ENCODE measurements at regions not wholly inside any gene's neighbourhood (a gene's known extent, or its start where the extent isn't known, plus 50 kb on each side); places are given as distances from the start of the nearest gene placed in this dataset.

DNA sequence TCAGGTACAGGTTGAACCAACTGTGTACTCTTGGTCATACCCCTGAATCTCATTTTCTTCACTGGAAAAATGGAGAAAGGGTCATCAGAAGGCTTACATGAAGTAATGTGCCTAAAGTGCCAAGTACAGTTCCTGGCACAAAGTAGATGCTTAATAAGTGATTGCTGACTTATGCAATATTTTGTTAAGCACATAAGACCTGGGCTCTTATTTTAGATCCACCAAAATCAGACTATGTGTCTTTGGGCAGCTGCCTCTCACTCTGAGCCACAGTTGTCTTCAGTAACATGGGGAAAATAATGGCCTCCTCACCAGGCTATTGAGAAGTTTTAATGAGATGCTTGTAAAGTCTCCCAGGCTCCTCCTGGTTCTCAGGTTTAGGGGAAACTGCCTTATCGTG is 74.3 kb upstream of the TRABD2B start:
- no peak for DNase-seq (ENCODE audit: insufficient read length, low spot score, missing footprints)
- H3K4me2 ChIP-seq (ENCODE audit: insufficient read depth, low read length): no peak overlapping the region
- H3K4me3 ChIP-seq (ENCODE audit: insufficient read depth, low read length): no peak overlapping the region
- H3K4me1 ChIP-seq (ENCODE audit: insufficient read depth, low read length): peaks cover 6% of the 10 kb centered on the region
- peaks cover 3% of the 10 kb centered on the region for H3K27me3 ChIP-seq (ENCODE audit: insufficient read depth, low read length)
- H3K9me3 ChIP-seq (ENCODE audit: low read depth, low read length): no peaks in the 10 kb centered on the region
- no peak overlapping the region for H3K27ac ChIP-seq (ENCODE audit: low read depth, low read length)
- no peak overlapping the region for H2AFZ ChIP-seq (ENCODE audit: low read length)
- H3K36me3 ChIP-seq (ENCODE audit: insufficient read depth, low read length): no peaks in the 10 kb centered on the region
- no peaks in the 10 kb centered on the region for H4K20me1 ChIP-seq (ENCODE audit: insufficient read depth, low read length)
- no peaks in the 10 kb centered on the region for H3K79me2 ChIP-seq (ENCODE audit: insufficient read depth, low read length)
- TF ChIP-seq, protein P1, sequence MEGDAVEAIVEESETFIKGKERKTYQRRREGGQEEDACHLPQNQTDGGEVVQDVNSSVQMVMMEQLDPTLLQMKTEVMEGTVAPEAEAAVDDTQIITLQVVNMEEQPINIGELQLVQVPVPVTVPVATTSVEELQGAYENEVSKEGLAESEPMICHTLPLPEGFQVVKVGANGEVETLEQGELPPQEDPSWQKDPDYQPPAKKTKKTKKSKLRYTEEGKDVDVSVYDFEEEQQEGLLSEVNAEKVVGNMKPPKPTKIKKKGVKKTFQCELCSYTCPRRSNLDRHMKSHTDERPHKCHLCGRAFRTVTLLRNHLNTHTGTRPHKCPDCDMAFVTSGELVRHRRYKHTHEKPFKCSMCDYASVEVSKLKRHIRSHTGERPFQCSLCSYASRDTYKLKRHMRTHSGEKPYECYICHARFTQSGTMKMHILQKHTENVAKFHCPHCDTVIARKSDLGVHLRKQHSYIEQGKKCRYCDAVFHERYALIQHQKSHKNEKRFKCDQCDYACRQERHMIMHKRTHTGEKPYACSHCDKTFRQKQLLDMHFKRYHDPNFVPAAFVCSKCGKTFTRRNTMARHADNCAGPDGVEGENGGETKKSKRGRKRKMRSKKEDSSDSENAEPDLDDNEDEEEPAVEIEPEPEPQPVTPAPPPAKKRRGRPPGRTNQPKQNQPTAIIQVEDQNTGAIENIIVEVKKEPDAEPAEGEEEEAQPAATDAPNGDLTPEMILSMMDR (IDR thresholded peaks at IDR 0.05; ENCODE audit: extremely low read depth, low read depth, low read length): no peak

- Histone ChIP-seq H3K27me3 (ENCODE audit: insufficient read depth, low read length) (peaks cover 3% of the 10 kb centered on the region), H3K36me3 (ENCODE audit: insufficient read depth, low read length) (no peaks in the 10 kb centered on the region), H3K4me3 (ENCODE audit: insufficient read depth, low read length) (no peak overlapping the region), H3K79me2 (ENCODE audit: insufficient read depth, low read length) (no peaks in the 10 kb centered on the region), H4K20me1 (ENCODE audit: insufficient read depth, low read length) (no peaks in the 10 kb centered on the region), H3K27ac (ENCODE audit: low read depth, low read length) (no peak overlapping the region), H2AFZ (ENCODE audit: low read length) (no peak overlapping the region), H3K4me2 (ENCODE audit: insufficient read depth, low read length) (no peak overlapping the region), H3K9me3 (ENCODE audit: low read depth, low read length) (no peaks in the 10 kb centered on the region), H3K4me1 (ENCODE audit: insufficient read depth, low read length) (peaks cover 6% of the 10 kb centered on the region)
- DNase-seq (ENCODE audit: insufficient read length, low spot score, missing footprints): no peak
- TF ChIP-seq, protein P1 (IDR thresholded peaks at IDR 0.05; ENCODE audit: extremely low read depth, low read depth, low read length): no peak
Observed at GRCh38 chr1:48070396-48070750, 73.2 kb upstream of the TRABD2B start.

DNA sequence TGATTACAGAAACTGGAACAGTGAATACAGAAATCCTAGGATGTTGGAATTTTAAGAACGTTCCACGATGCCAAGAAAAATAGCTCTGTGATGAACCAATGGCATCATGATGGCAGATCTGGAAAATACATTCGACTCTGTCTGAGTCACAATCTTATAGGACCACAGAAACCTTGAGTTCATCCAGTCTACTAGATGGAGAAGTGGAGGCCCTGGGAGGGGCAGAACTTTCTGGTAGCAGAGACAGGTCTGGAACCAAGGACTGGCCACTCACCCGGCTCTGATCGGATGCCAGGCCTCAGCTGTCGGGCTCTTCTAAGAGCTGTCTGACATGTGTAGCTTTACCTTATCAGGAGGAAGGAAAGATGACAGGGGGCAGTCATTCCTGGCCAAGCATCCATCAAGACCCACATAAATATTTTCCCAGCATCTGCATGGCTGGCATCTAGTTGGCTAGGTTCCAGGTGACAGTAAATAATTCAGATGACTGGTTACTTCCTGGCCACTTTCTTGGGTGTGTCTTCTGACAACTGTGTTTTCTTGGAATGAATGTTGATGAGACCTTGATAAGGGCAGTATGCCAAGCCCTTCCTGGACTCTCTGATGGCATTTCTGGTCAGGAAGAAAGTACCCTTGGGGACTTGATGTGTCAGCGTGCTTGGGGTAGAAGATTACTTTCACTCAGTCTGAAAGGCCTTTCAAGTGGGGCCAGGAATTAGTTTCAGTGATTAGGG is 72.6 kb upstream of the TRABD2B start:
- no peaks in the 10 kb centered on the region for H3K79me2 ChIP-seq (ENCODE audit: insufficient read depth, low read length)
- H2AFZ ChIP-seq (ENCODE audit: low read length): no peak overlapping the region
- no peak overlapping the region for H3K4me3 ChIP-seq (ENCODE audit: insufficient read depth, low read length)
- no peaks in the 10 kb centered on the region for H3K36me3 ChIP-seq (ENCODE audit: insufficient read depth, low read length)
- no peaks in the 10 kb centered on the region for H3K9me3 ChIP-seq (ENCODE audit: low read depth, low read length)
- no peaks in the 10 kb centered on the region for H4K20me1 ChIP-seq (ENCODE audit: insufficient read depth, low read length)
- TF ChIP-seq, protein P1 (IDR thresholded peaks at IDR 0.05; ENCODE audit: extremely low read depth, low read depth, low read length): no peak
- H3K27ac ChIP-seq (ENCODE audit: low read depth, low read length): no peak overlapping the region
- DNase-seq (ENCODE audit: insufficient read length, low spot score, missing footprints): peak; percentile 95
- H3K4me2 ChIP-seq (ENCODE audit: insufficient read depth, low read length): no peak overlapping the region
- peaks cover 3% of the 10 kb centered on the region for H3K27me3 ChIP-seq (ENCODE audit: insufficient read depth, low read length)
- peaks cover 6% of the 10 kb centered on the region for H3K4me1 ChIP-seq (ENCODE audit: insufficient read depth, low read length)

- H2AFZ ChIP-seq (ENCODE audit: low read length): no peak overlapping the region
- no peaks in the 10 kb centered on the region for H4K20me1 ChIP-seq (ENCODE audit: insufficient read depth, low read length)
- no peak for DNase-seq (ENCODE audit: insufficient read length, low spot score, missing footprints)
- no peak overlapping the region for H3K4me2 ChIP-seq (ENCODE audit: insufficient read depth, low read length)
- H3K9me3 ChIP-seq (ENCODE audit: low read depth, low read length): no peaks in the 10 kb centered on the region
- no peak overlapping the region for H3K27ac ChIP-seq (ENCODE audit: low read depth, low read length)
- H3K4me3 ChIP-seq (ENCODE audit: insufficient read depth, low read length): no peak overlapping the region
- peaks cover 9% of the 10 kb centered on the region for H3K27me3 ChIP-seq (ENCODE audit: insufficient read depth, low read length)
- TF ChIP-seq, protein P1 (IDR thresholded peaks at IDR 0.05; ENCODE audit: extremely low read depth, low read depth, low read length): no peak
- H3K36me3 ChIP-seq (ENCODE audit: insufficient read depth, low read length): no peaks in the 10 kb centered on the region
- H3K4me1 ChIP-seq (ENCODE audit: insufficient read depth, low read length): peaks cover 6% of the 10 kb centered on the region
- H3K79me2 ChIP-seq (ENCODE audit: insufficient read depth, low read length): no peaks in the 10 kb centered on the region
Observed at GRCh38 chr1:48068206-48068605, 71.0 kb upstream of the TRABD2B start.

Data from osteoblast (primary cell).